PC-9 (cell line): ENCODE measurements at regions not wholly inside any gene's neighbourhood (a gene's known extent, or its start where the extent isn't known, plus 50 kb on each side); places are given as distances from the start of the nearest gene placed in this dataset.

Experiments
- BruUV-seq: library from RNA; stranded (reverse); fragments of 400-500 nt; replicated peaks from 2 replicates; lab custom pipeline; 2021; lab: Mats Ljungman, UMichigan
- CTCF ChIA-PET: fragments of 300-600 bp; sonication (Branson Sonifier 250); formaldehyde crosslinking; loops from one replicate; lab custom pipeline; 2022; ENCODE audit warnings: antibody characterized with exemption; lab: Charles Lee
- POLR2A ChIA-PET: fragments of 300-600 bp; sonication (Branson Sonifier 250); formaldehyde crosslinking; loops from one replicate; lab custom pipeline; 2022; ENCODE audit warnings: antibody characterized with exemption; ENCODE audit not compliant: unreplicated experiment; lab: Charles Lee
- DNase-seq, 2 experiments: peaks; one replicate each; pipeline versions ENCODE4 v3.0.0 to v3.0.0-alpha.2; 2015 to 2022; ENCODE audit warnings: mixed read lengths in 1 of 2
- H2AFZ ChIP-seq: fragments of 200-600 bp; sonication (generic); 2 replicates; pipeline ENCODE4 v1.8.1; 2017; ENCODE audit warnings: antibody characterized with exemption
- H3F3A ChIP-seq: fragments of 200-600 bp; sonication (generic); 2 replicates; pipeline ENCODE4 v1.8.1; 2017; ENCODE audit warnings: antibody characterized with exemption, mild to moderate bottlenecking, low read depth; ENCODE audit not compliant: insufficient read depth
- H3K27ac ChIP-seq: fragments of 200-600 bp; sonication (generic); 2 replicates; pipeline ENCODE4 v1.6.1; 2016; ENCODE audit warnings: mixed run types
- H3K27me3 ChIP-seq: fragments of 200-600 bp; sonication (generic); 2 replicates; pipeline ENCODE4 v1.6.1; 2016; ENCODE audit warnings: low read depth, mixed run types; ENCODE audit not compliant: insufficient read depth
- H3K36me3 ChIP-seq: fragments of 200-600 bp; sonication (generic); 2 replicates; pipeline ENCODE4 v1.6.1; 2016; ENCODE audit warnings: low read depth, mixed run types
- H3K4me1 ChIP-seq: fragments of 200-600 bp; sonication (generic); replicated peaks from 2 replicates; pipeline ENCODE4 v1.6.1; 2016; ENCODE audit warnings: mixed run types; ENCODE audit not compliant: insufficient read depth
- H3K4me2 ChIP-seq: fragments of 200-600 bp; sonication (generic); 2 replicates; pipeline ENCODE4 v1.6.1; 2017; ENCODE audit warnings: mixed run types
- H3K4me3 ChIP-seq: fragments of 200-600 bp; sonication (generic); 2 replicates; pipeline ENCODE4 v1.6.1; 2016; ENCODE audit warnings: mixed run types
- H3K79me2 ChIP-seq: fragments of 200-600 bp; sonication (generic); 2 replicates; pipeline ENCODE4 v1.6.1; 2017; ENCODE audit warnings: low read depth, mixed run types
- H3K9me2 ChIP-seq: fragments of 200-600 bp; sonication (generic); 2 replicates; pipeline ENCODE4 v1.8.1; 2017; ENCODE audit warnings: mild to moderate bottlenecking; ENCODE audit not compliant: insufficient read depth
- H3K9me3 ChIP-seq: fragments of 200-600 bp; sonication (generic); 2 replicates; pipeline ENCODE4 v1.8.1; 2016; ENCODE audit warnings: low read depth; ENCODE audit not compliant: insufficient read depth
- H4K20me1 ChIP-seq: fragments of 200-600 bp; sonication (generic); 2 replicates; pipeline ENCODE4 v1.8.1; 2017; ENCODE audit not compliant: insufficient read depth
- CTCF ChIP-seq: fragments of 200-600 bp; sonication (generic); conservative IDR thresholded peaks from 2 replicates; pipeline ENCODE4 v1.6.1; 2017; ENCODE audit warnings: mixed run types, antibody characterized with exemption, mild to moderate bottlenecking, moderate library complexity
- EZH2 ChIP-seq: fragments of 200-600 bp; sonication (generic); IDR thresholded peaks from 2 replicates; pipeline ENCODE4 v1.8.0; 2017; ENCODE audit warnings: antibody characterized with exemption, low read depth
- intact Hi-C: fragments of 100-400 bp; cut with micrococcal nuclease; formaldehyde crosslinking; loops from one replicate; pipeline ENCODE4 v1.10.0; 2022; ENCODE audit not compliant: unreplicated experiment

GRCh38 chr13:23979361-23980159 is 82.3 kb upstream of the C1QTNF9B start:
- H2AFZ ChIP-seq = peak overlapping the region; percentile 73; the same call in 1 of the 2 replicates
- H4K20me1 ChIP-seq = no peaks in the 10 kb centered on the region
- peak overlapping the region; percentile 74 for H3K4me2 ChIP-seq
- ChIA-PET CTCF (no interaction called here), POLR2A (no interaction called here)
- no peak overlapping the region for H3K27ac ChIP-seq
- no TSS peak for BruUV-seq
- TF ChIP-seq CTCF (no peak), EZH2 (no peak)
- H3K9me3 ChIP-seq = no peaks in the 10 kb centered on the region
- H3F3A ChIP-seq = no peaks in the 10 kb centered on the region
- peak overlapping the region; percentile 44 for H3K4me3 ChIP-seq
- no peaks in the 10 kb centered on the region for H3K9me2 ChIP-seq
- intact Hi-C loops = no loop called here
- no peaks in the 10 kb centered on the region for H3K79me2 ChIP-seq
- DNase-seq = peak in 1 of 2 experiments; percentile 47
- peaks cover 6% of the 10 kb centered on the region; the same call in 1 of the 2 replicates for H3K4me1 ChIP-seq
- peaks cover 20% of the 10 kb centered on the region; the same call in 1 of the 2 replicates for H3K27me3 ChIP-seq
- no peaks in the 10 kb centered on the region for H3K36me3 ChIP-seq

- peaks cover 20% of the 10 kb centered on the region; the same call in 1 of the 2 replicates for H3K27me3 ChIP-seq
- no peaks in the 10 kb centered on the region for H3K79me2 ChIP-seq
- no peaks in the 10 kb centered on the region for H4K20me1 ChIP-seq
- no peak overlapping the region for H3K27ac ChIP-seq
- no TSS peak for BruUV-seq
- intact Hi-C loops = no loop called here
- H3K4me2 ChIP-seq = peak overlapping the region; percentile 74
- no peak overlapping the region for H2AFZ ChIP-seq
- H3K36me3 ChIP-seq = no peaks in the 10 kb centered on the region
- H3K9me3 ChIP-seq = no peaks in the 10 kb centered on the region
- H3K9me2 ChIP-seq = no peaks in the 10 kb centered on the region
- peak overlapping the region; percentile 44; the same call in 1 of the 2 replicates for H3K4me3 ChIP-seq
- ChIA-PET CTCF (no interaction called here), POLR2A (no interaction called here)
- no peaks in the 10 kb centered on the region for H3F3A ChIP-seq
- DNase-seq = peak in 1 of 2 experiments; percentile 67
- TF ChIP-seq EZH2 (no peak), CTCF (no peak)
- H3K4me1 ChIP-seq = peaks cover 6% of the 10 kb centered on the region; the same call in 1 of the 2 replicates
These were observed 82.9 kb upstream of the C1QTNF9B start for GRCh38 chr13:23980160-23980551.

- no TSS peak for BruUV-seq
- H3K4me3 ChIP-seq = no peak overlapping the region
- H4K20me1 ChIP-seq = no peaks in the 10 kb centered on the region
- H3F3A ChIP-seq = no peaks in the 10 kb centered on the region
- no peak for DNase-seq
- intact Hi-C loops = no loop called here
- H3K9me3 ChIP-seq = no peaks in the 10 kb centered on the region
- POLR2A ChIA-PET = no interaction called here
- no peaks in the 10 kb centered on the region for H3K36me3 ChIP-seq
- H3K4me1 ChIP-seq = peaks cover 6% of the 10 kb centered on the region; the same call in 1 of the 2 replicates
- no peaks in the 10 kb centered on the region for H3K79me2 ChIP-seq
- TF ChIP-seq CTCF (no peak), EZH2 (no peak)
- CTCF ChIA-PET = no interaction called here
- no peak overlapping the region for H2AFZ ChIP-seq
- no peak overlapping the region for H3K4me2 ChIP-seq
- H3K27ac ChIP-seq = no peak overlapping the region
- H3K9me2 ChIP-seq = no peaks in the 10 kb centered on the region
- H3K27me3 ChIP-seq = peaks cover 20% of the 10 kb centered on the region; the same call in 1 of the 2 replicates
These were observed 86.4 kb upstream of the C1QTNF9B start for GRCh38 chr13:23983671-23984070.
